A549 (cell line): ENCODE measurements at regions not wholly inside any gene's neighbourhood (a gene's known extent, or its start where the extent isn't known, plus 50 kb on each side); places are given as distances from the start of the nearest gene placed in this dataset.

Experiments
- ATAC-seq, 2 experiments: fragments of 200-7000 bp in 1 of 2; fragments of >200 bp in 1 of 2; cut with Nextera tagmentation in 1 of 2; cut with Tn5 transposase in 1 of 2; 3 replicates each; pipeline versions ENCODE4 v1.8.0 to v1.9.1; 2018 to 2020; ENCODE audit warnings: mild to moderate bottlenecking in 1 of 2, moderate library complexity in 1 of 2
- CTCF ChIA-PET: fragments of 300-600 bp; sonication (Branson Sonifier 250); formaldehyde crosslinking; extraction: SDS; loops from one replicate; lab custom pipeline; 2021; ENCODE audit warnings: antibody characterized with exemption, inconsistent platforms; lab: Yijun Ruan, JAX
- POLR2A ChIA-PET: fragments of 350-600 bp; formaldehyde crosslinking; extraction: SDS; loops from one replicate; lab custom pipeline; 2021; ENCODE audit warnings: antibody characterized with exemption, inconsistent platforms; lab: Yijun Ruan, JAX
- DNase-seq, 2 experiments: peaks; one replicate each; pipeline versions ENCODE4 v3.0.0 to v3.0.0-alpha.2; 2011 to 2016; ENCODE audit warnings: low read depth in 1 of 2, low spot score in 1 of 2
- FAIRE-seq: peaks from 2 replicates; lab custom pipeline; 2011; peaks lifted over from hg19 to GRCh38; lab: Jason Lieb, UNC
- H3K27ac ChIP-seq, 2 experiments: fragments of >200 bp; sonication (Bioruptor Twin); formaldehyde crosslinking; 3 replicates each; pipeline ENCODE4 v1.5.1; 2016 to 2017
- H3K4me1 ChIP-seq: fragments of >200 bp; sonication (Bioruptor Twin); formaldehyde crosslinking; 3 replicates; pipeline ENCODE4 v1.6.1; 2016
- H3K4me2 ChIP-seq: fragments of >200 bp; sonication (Bioruptor Twin); formaldehyde crosslinking; 3 replicates; pipeline ENCODE4 v1.6.1; 2016
- H3K4me3 ChIP-seq: fragments of >200 bp; sonication (Bioruptor Twin); formaldehyde crosslinking; 3 replicates; pipeline ENCODE4 v1.5.1; 2016
- H3K9me3 ChIP-seq: fragments of >200 bp; sonication (Bioruptor Twin); formaldehyde crosslinking; 3 replicates; pipeline ENCODE4 v1.6.1; 2016
- ATOH8 ChIP-seq: fragments of 250-450 bp; sonication (Bioruptor Pico); IDR thresholded peaks from 2 replicates; pipeline ENCODE4 v1.5.0; 2020; ENCODE audit warnings: low read depth, mild to moderate bottlenecking, moderate library complexity
- BCL3 ChIP-seq: fragments of >200 bp; sonication (Bioruptor Twin); formaldehyde crosslinking; IDR thresholded peaks from 3 replicates; pipeline ENCODE4 v1.6.1; 2016
- CBX2 ChIP-seq: fragments of 200-600 bp; sonication (generic); IDR thresholded peaks from 2 replicates; pipeline ENCODE4 v1.6.1; 2016; ENCODE audit warnings: low read depth, mild to moderate bottlenecking, borderline replicate concordance
- CBX8 ChIP-seq: fragments of 200-600 bp; sonication (generic); IDR thresholded peaks from 2 replicates; pipeline ENCODE4 v1.6.1; 2016
- CHD4 ChIP-seq: fragments of 200-600 bp; sonication (generic); IDR thresholded peaks from 2 replicates; pipeline ENCODE4 v1.6.1; 2016; ENCODE audit warnings: antibody characterized with exemption, mild to moderate bottlenecking, borderline replicate concordance
- CTCF ChIP-seq: fragments of >200 bp; sonication (Bioruptor Twin); formaldehyde crosslinking; IDR thresholded peaks from 3 replicates; pipeline ENCODE4 v1.5.1; 2016
- EHMT2 ChIP-seq: fragments of 200-600 bp; sonication (generic); IDR thresholded peaks from 2 replicates; pipeline ENCODE4 v1.6.1; 2016; ENCODE audit warnings: antibody characterized with exemption, low read depth, mild to moderate bottlenecking, moderate library complexity
- ELK1 ChIP-seq: fragments of 150-350 bp; IDR thresholded peaks from 2 replicates; pipeline ENCODE4 v1.6.1; 2014; ENCODE audit warnings: low read depth, mild to moderate bottlenecking, low read length
- GATA3 ChIP-seq: IDR thresholded peaks from 2 replicates; pipeline ENCODE4 v1.6.1; 2012; ENCODE audit warnings: borderline replicate concordance
- HEYL ChIP-seq: fragments of 250-450 bp; sonication (Bioruptor Pico); IDR thresholded peaks from 2 replicates; pipeline ENCODE4 v1.8.0; 2021; ENCODE audit warnings: mild to moderate bottlenecking, moderate library complexity
- HMGXB4 ChIP-seq: fragments of 250-450 bp; sonication (Bioruptor Pico); IDR thresholded peaks from 2 replicates; pipeline ENCODE4 v1.5.0; 2021; ENCODE audit warnings: mild to moderate bottlenecking, moderate library complexity, borderline replicate concordance
- HOXA7 ChIP-seq: fragments of 250-450 bp; sonication (Bioruptor Pico); IDR thresholded peaks from 2 replicates; pipeline ENCODE4 v1.5.0; 2020; ENCODE audit warnings: mild to moderate bottlenecking, moderate library complexity
- HOXB13 ChIP-seq: fragments of 250-450 bp; sonication (Bioruptor Pico); IDR thresholded peaks from 2 replicates; pipeline ENCODE4 v1.5.0; 2020; ENCODE audit warnings: low read depth, mild to moderate bottlenecking, moderate library complexity
- HOXB5 ChIP-seq: fragments of 250-450 bp; sonication (Bioruptor Pico); IDR thresholded peaks from 2 replicates; pipeline ENCODE4 v1.5.0; 2020; ENCODE audit warnings: mild to moderate bottlenecking, moderate library complexity
- JUN ChIP-seq, 2 experiments: fragments of >200 bp; sonication (Bioruptor Twin); formaldehyde crosslinking; IDR thresholded peaks; 2 replicates in 1 of 2; 3 replicates in 1 of 2; pipeline ENCODE4 v1.6.1; 2016 to 2017
- JUNB ChIP-seq: fragments of >200 bp; sonication (Bioruptor Twin); formaldehyde crosslinking; IDR thresholded peaks from 2 replicates; pipeline ENCODE4 v1.6.1; 2016
- KDM5A ChIP-seq: fragments of 200-600 bp; sonication (generic); IDR thresholded peaks from 2 replicates; pipeline ENCODE4 v1.6.1; 2016; ENCODE audit warnings: antibody characterized with exemption, mild to moderate bottlenecking
- POLR2A ChIP-seq: IDR thresholded peaks from 2 replicates; pipeline ENCODE4 v1.6.1; 2012; ENCODE audit warnings: mild to moderate bottlenecking, low read length
- RARB ChIP-seq: fragments of 250-450 bp; sonication (Bioruptor Pico); IDR thresholded peaks from 2 replicates; pipeline ENCODE4 v1.8.0; 2021; ENCODE audit warnings: mild to moderate bottlenecking, moderate library complexity
- REST ChIP-seq: fragments of 200-600 bp; sonication (generic); IDR thresholded peaks from 2 replicates; pipeline ENCODE4 v1.6.1; 2016; ENCODE audit warnings: antibody characterized with exemption, mild to moderate bottlenecking, moderate library complexity
- SMC3 ChIP-seq: fragments of >200 bp; sonication (Bioruptor Twin); formaldehyde crosslinking; IDR thresholded peaks from 3 replicates; pipeline ENCODE4 v1.6.1; 2018; ENCODE audit warnings: inconsistent platforms
- TFCP2L1 ChIP-seq: fragments of 250-450 bp; sonication (Bioruptor Pico); IDR thresholded peaks from 2 replicates; pipeline ENCODE4 v1.5.0; 2021; ENCODE audit warnings: mild to moderate bottlenecking
- ZC3H11A ChIP-seq: fragments of 450-650 bp; IDR thresholded peaks from 2 replicates; pipeline ENCODE4 v1.6.1; 2014; ENCODE audit warnings: antibody characterized with exemption, mild to moderate bottlenecking
- ZFP36 ChIP-seq: fragments of 450-650 bp; IDR thresholded peaks from 2 replicates; pipeline ENCODE4 v1.6.1; 2014; ENCODE audit warnings: borderline replicate concordance; ENCODE audit not compliant: partially characterized antibody
- WGBS: methylation state at CpG from one replicate; pipeline ENCODE4 v1.1.6; 2017; ENCODE audit errors: missing lambda C conversion rate; 5-methylcytosine and 5-hydroxymethylcytosine counted together
- TF ChIP-seq, protein P1 (sequence below): fragments of >200 bp; sonication (Bioruptor Twin); formaldehyde crosslinking; IDR thresholded peaks from 2 replicates; pipeline ENCODE4 v1.6.1; 2016

DNA sequence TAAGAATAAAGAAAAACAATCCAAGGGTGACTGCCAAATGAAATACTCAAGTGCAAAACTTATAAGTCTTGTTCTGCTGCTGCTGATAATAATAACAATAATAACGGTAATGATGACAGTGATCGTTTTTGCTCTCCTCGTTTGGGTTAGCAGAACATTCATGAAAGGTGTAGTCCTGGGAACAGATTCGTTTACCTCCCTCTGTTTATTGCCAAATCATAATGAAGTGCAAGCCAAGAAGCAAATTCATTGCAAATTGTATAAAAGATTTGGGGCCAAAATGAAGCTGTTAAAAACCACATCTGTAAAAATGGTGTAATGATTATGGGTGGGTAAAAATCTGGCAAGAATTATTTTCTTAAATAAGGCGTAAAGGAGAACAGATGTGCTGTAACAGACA is 587.2 kb upstream of the MKI67 start:
- ATAC-seq (no peak), FAIRE-seq (no peak), DNase-seq (no peak)
- TF ChIP-seq HOXA7 (CRISPR knock-in tag) (no peak), EHMT2 (no peak), ATOH8 (no peak), HEYL (CRISPR knock-in tag) (no peak), TFCP2L1 (CRISPR knock-in tag) (no peak), CTCF (no peak), SMC3 (no peak), CBX2 (no peak), REST (no peak), HOXB13 (CRISPR knock-in tag) (no peak), JUN (IDR thresholded peaks at IDR 0.05) (no peak), ELK1 (no peak), POLR2A (no peak), GATA3 (no peak), ZFP36 (no peak), JUNB (no peak)
- TF ChIP-seq, protein P1, sequence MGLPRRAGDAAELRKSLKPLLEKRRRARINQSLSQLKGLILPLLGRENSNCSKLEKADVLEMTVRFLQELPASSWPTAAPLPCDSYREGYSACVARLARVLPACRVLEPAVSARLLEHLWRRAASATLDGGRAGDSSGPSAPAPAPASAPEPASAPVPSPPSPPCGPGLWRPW, result no peak
- 14% methylated on average over 5 of the region's 5 CpGs for WGBS
- ChIA-PET CTCF (interaction anchor here (0.7 kb wide), 1 partner anchor 274 kb away, joined by 3 read pairs; no protein-coding TSS in a partner anchor), POLR2A (no interaction called here)
- Histone ChIP-seq H3K27ac (no peak overlapping the region), H3K9me3 (no peaks in the 10 kb centered on the region), H3K4me3 (no peak overlapping the region), H3K4me1 (no peaks in the 10 kb centered on the region), H3K4me2 (no peak overlapping the region)

- WGBS, result 25% methylated on average over 6 of the region's 6 CpGs
- CTCF ChIA-PET, result interaction anchor here (0.7 kb wide), 1 partner anchor 274 kb away, joined by 3 read pairs; no protein-coding TSS in a partner anchor
- ATAC-seq (no peak), DNase-seq (no peak), FAIRE-seq (no peak)
- Histone ChIP-seq H3K4me2 (no peak overlapping the region), H3K4me3 (no peak overlapping the region), H3K4me1 (no peaks in the 10 kb centered on the region), H3K9me3 (no peaks in the 10 kb centered on the region), H3K27ac (no peak overlapping the region)
- POLR2A ChIA-PET, result no interaction called here
- TF ChIP-seq CBX8, result no peak
- TF ChIP-seq CTCF, result no peak
- no peak for TF ChIP-seq KDM5A
- TF ChIP-seq HOXB5 (CRISPR knock-in tag), result no peak
- TF ChIP-seq ZC3H11A, result no peak
- TF ChIP-seq CHD4, result no peak
- no peak for TF ChIP-seq HMGXB4
- no peak for TF ChIP-seq RARB (CRISPR knock-in tag)
- no peak for TF ChIP-seq HEYL (CRISPR knock-in tag)
- TF ChIP-seq BCL3, result no peak
These were observed 587.8 kb upstream of the MKI67 start for GRCh38 chr10:128713874-128714570.
